Skeletal muscle satellite cell (primary cell): ENCODE measurements at regions not wholly inside any gene's neighbourhood (a gene's known extent, or its start where the extent isn't known, plus 50 kb on each side); places are given as distances from the start of the nearest gene placed in this dataset.

Experiments used
- H3K27me3 ChIP-seq: 2 replicates; pipeline ENCODE4 v1.7.0; 2013; ENCODE audit warnings: low read length; ENCODE audit not compliant: control insufficient read depth, insufficient read depth
- H3K36me3 ChIP-seq: 2 replicates; pipeline ENCODE4 v1.7.0; 2013; ENCODE audit warnings: mild to moderate bottlenecking, control low read depth, low read length; ENCODE audit not compliant: insufficient read depth
- H3K4me1 ChIP-seq: 2 replicates; pipeline ENCODE4 v1.7.0; 2013; ENCODE audit warnings: low read length; ENCODE audit not compliant: control insufficient read depth, insufficient read depth
- H3K4me2 ChIP-seq: 2 replicates; pipeline ENCODE4 v1.7.0; 2013; ENCODE audit warnings: mild to moderate bottlenecking, low read length
- H3K4me3 ChIP-seq: 2 replicates; pipeline ENCODE4 v1.7.0; 2013; ENCODE audit warnings: low read length
- H3K9ac ChIP-seq: 2 replicates; pipeline ENCODE4 v1.7.0; 2013; ENCODE audit warnings: mild to moderate bottlenecking, low read depth, low read length, moderate library complexity
- H3K9me3 ChIP-seq: replicated peaks from 2 replicates; pipeline ENCODE4 v1.7.0; 2013; ENCODE audit warnings: mild to moderate bottlenecking, control low read depth, low read length

- Histone ChIP-seq H3K27me3 (no peaks in the 10 kb centered on the region), H3K9me3 (no peaks in the 10 kb centered on the region), H3K36me3 (no peaks in the 10 kb centered on the region), H3K4me1 (no peaks in the 10 kb centered on the region), H3K9ac (no peak overlapping the region), H3K4me3 (no peak overlapping the region), H3K4me2 (no peak overlapping the region)
These were observed 78.5 kb upstream of the NCAM1 start for GRCh38 chr11:112882494-112883381.

GRCh38 chr11:112884012-112884767, 77.0 kb upstream of the NCAM1 start:
- H3K9ac ChIP-seq = no peak overlapping the region
- H3K4me3 ChIP-seq = peak overlapping the region; percentile 13
- no peaks in the 10 kb centered on the region for H3K9me3 ChIP-seq
- peak overlapping the region; percentile 60 for H3K4me2 ChIP-seq
- no peaks in the 10 kb centered on the region for H3K36me3 ChIP-seq
- no peaks in the 10 kb centered on the region for H3K4me1 ChIP-seq
- no peaks in the 10 kb centered on the region for H3K27me3 ChIP-seq

- Histone ChIP-seq H3K9ac (no peak overlapping the region), H3K4me3 (no peak overlapping the region), H3K36me3 (no peaks in the 10 kb centered on the region), H3K4me2 (no peak overlapping the region), H3K9me3 (no peaks in the 10 kb centered on the region), H3K27me3 (peaks cover 4% of the 10 kb centered on the region), H3K4me1 (no peaks in the 10 kb centered on the region)
These were observed 75.3 kb upstream of the NCAM1 start for GRCh38 chr11:112885744-112886433.

DNA sequence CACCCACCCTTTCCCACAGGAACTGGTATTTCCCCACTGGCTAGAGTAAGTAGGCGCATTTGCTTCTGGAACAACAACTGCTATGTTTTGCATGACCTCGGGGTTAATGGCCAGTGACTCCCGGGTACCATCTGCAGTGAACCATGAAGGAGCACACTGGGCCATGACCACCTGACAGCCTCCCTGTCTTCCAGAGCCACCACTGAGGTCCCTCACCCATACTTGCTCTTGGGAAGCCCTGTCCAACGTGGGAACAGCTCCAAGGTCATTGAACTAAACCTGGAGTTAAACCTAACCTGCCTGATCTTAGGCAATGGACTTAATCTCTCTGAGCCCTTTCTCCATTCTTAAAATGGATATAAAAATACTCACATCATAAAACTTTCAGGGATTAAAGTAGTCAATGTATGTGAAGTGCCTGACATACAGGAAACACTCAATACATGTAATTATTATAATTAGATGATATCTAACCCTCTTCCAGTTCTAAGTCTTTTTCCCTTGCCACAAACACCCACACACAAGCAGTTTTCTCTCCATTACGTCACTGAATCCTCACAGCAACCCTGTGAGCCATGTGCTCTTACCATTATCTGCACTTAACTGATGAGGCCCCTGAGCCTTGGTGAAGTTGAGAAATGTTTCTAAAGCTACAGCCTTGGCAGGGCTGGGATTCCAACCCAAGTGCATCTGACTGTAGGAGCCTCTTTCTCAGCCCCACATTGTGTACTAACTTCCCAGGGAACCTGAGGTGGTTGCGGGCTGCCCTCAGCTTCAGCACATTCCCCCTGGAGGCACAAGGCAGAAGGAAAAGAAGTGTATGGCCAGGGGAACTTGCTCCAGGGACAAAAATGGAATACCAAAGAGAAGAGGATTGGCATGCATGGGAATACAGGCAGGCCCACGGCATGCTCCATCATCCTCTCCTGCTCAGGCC, 74.5 kb upstream of the NCAM1 start:
- no peaks in the 10 kb centered on the region for H3K9me3 ChIP-seq
- peaks cover 8% of the 10 kb centered on the region for H3K27me3 ChIP-seq
- no peaks in the 10 kb centered on the region for H3K36me3 ChIP-seq
- no peak overlapping the region for H3K9ac ChIP-seq
- no peak overlapping the region for H3K4me3 ChIP-seq
- H3K4me1 ChIP-seq = no peaks in the 10 kb centered on the region
- H3K4me2 ChIP-seq = no peak overlapping the region

GRCh38 chr11:112889446-112889845, 71.8 kb upstream of the NCAM1 start:
- H3K4me2 ChIP-seq = no peak overlapping the region
- H3K9ac ChIP-seq = no peak overlapping the region
- H3K27me3 ChIP-seq = peaks cover 16% of the 10 kb centered on the region
- no peaks in the 10 kb centered on the region for H3K4me1 ChIP-seq
- H3K36me3 ChIP-seq = no peaks in the 10 kb centered on the region
- H3K9me3 ChIP-seq = no peaks in the 10 kb centered on the region
- no peak overlapping the region for H3K4me3 ChIP-seq

GRCh38 chr11:112899235-112900006, 61.8 kb upstream of the NCAM1 start:
- no peaks in the 10 kb centered on the region for H3K4me1 ChIP-seq
- no peaks in the 10 kb centered on the region for H3K27me3 ChIP-seq
- no peaks in the 10 kb centered on the region for H3K9me3 ChIP-seq
- no peak overlapping the region for H3K4me3 ChIP-seq
- H3K36me3 ChIP-seq = no peaks in the 10 kb centered on the region
- H3K9ac ChIP-seq = no peak overlapping the region
- no peak overlapping the region for H3K4me2 ChIP-seq

- no peaks in the 10 kb centered on the region for H3K36me3 ChIP-seq
- no peaks in the 10 kb centered on the region for H3K4me1 ChIP-seq
- H3K27me3 ChIP-seq = peaks cover 11% of the 10 kb centered on the region
- no peaks in the 10 kb centered on the region for H3K9me3 ChIP-seq
- no peak overlapping the region for H3K4me2 ChIP-seq
- no peak overlapping the region for H3K4me3 ChIP-seq
- no peak overlapping the region for H3K9ac ChIP-seq
These were observed 59.3 kb upstream of the NCAM1 start for GRCh38 chr11:112901924-112902323.

DNA sequence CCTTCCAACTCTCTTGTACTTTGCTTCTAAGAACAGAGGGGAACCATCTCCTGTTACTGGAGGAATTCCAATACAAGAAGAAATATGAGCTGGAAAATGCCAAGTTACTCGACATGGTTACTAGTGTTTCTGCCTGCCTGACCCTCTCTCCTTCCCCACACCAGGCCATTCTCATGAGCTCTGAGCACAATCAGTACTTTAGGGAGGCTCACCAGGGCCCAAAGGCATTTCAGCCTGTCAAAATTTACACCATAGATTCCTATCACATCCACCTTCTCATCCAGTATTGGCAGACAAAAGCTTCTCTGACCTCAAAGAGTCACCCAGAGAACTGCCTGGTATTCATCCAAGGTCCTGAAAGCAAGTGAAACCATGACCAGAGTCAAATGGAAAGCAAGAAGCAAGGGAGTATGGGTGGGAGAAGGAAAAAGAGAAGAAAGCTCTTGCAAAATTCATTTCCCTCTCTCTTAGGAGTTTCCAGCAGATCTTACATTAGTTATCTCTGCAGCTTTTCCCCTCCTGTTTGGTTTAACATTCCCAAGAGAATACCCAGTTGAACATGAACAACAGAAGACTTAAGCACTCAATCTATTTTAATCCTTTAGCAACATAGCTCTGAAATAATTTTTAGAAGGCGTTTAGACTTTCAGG, 58.7 kb upstream of the NCAM1 start:
- no peaks in the 10 kb centered on the region for H3K9me3 ChIP-seq
- H3K4me3 ChIP-seq = no peak overlapping the region
- H3K4me2 ChIP-seq = no peak overlapping the region
- no peaks in the 10 kb centered on the region for H3K36me3 ChIP-seq
- no peak overlapping the region for H3K9ac ChIP-seq
- H3K4me1 ChIP-seq = no peaks in the 10 kb centered on the region
- peaks cover 16% of the 10 kb centered on the region for H3K27me3 ChIP-seq

GRCh38 chr11:112903340-112903739, 57.9 kb upstream of the NCAM1 start:
- no peaks in the 10 kb centered on the region for H3K4me1 ChIP-seq
- no peak overlapping the region for H3K4me2 ChIP-seq
- H3K9me3 ChIP-seq = no peaks in the 10 kb centered on the region
- H3K36me3 ChIP-seq = no peaks in the 10 kb centered on the region
- H3K9ac ChIP-seq = no peak overlapping the region
- H3K27me3 ChIP-seq = peaks cover 25% of the 10 kb centered on the region
- no peak overlapping the region for H3K4me3 ChIP-seq

GRCh38 chr11:112911124-112911523, 50.1 kb upstream of the NCAM1 start:
- no peak overlapping the region for H3K4me2 ChIP-seq
- H3K9me3 ChIP-seq = no peaks in the 10 kb centered on the region
- H3K4me3 ChIP-seq = no peak overlapping the region
- peaks cover 32% of the 10 kb centered on the region for H3K27me3 ChIP-seq
- no peak overlapping the region for H3K9ac ChIP-seq
- H3K4me1 ChIP-seq = no peaks in the 10 kb centered on the region
- no peaks in the 10 kb centered on the region for H3K36me3 ChIP-seq
